ENCODE measurements at regions not wholly inside any gene's neighbourhood (a gene's known extent, or its start where the extent isn't known, plus 50 kb on each side); places are given as distances from the start of the nearest gene placed in this dataset.

DNA sequence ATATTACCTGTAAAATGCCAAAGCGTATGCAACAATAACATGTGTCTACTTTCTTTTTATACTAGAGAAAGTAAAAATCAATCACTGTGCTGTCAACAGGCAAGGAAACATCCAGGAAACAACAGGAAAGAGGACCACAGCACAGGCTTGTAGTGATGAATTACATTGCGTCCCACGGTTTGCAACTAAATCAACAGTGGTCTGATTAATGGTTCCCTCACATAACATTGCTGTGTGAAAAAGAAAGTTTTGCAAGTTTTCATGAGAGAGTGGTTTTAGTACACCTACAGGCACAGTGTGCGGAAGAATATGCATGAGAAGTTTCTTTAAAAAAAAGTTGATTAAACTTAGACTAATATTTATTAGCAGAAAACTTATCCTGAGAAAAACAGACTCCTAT lies 329.5 kb upstream of the HSF2 start:
- DNase-seq (ENCODE audit: low spot score) = no peak
- no peaks in the 10 kb centered on the region for H3K27me3 Mint-ChIP-seq (ENCODE audit: unreplicated experiment)

DNA sequence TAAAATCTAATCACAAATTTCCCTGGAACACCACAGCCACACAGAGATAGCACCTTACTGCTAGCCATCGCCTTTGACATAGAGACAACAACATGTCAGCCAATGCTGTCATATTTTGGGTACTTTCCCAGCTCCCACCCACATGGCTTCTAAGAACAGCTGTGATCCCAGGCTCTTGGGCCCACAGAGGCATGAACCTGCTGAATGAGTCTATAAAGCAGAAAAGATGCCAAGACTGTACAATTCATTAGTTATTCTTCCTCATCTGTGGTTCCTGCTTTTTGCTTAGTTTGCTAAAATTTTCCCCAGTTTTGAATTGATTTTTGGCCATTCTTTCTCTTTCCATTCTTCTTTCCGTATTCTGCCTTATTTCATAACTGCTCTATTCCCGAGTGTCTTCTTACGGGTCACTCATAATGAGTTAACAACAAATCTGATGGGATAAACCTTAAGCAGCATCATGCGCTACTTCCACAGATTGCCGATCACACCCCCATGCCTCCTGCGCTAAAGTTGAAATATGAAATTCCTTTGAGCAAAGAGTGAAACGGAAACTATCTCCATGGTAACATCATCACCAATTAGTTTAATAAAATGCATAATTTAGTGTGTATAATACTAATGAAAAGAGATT lies 327.3 kb upstream of the HSF2 start:
- TF ChIP-seq, protein P1, sequence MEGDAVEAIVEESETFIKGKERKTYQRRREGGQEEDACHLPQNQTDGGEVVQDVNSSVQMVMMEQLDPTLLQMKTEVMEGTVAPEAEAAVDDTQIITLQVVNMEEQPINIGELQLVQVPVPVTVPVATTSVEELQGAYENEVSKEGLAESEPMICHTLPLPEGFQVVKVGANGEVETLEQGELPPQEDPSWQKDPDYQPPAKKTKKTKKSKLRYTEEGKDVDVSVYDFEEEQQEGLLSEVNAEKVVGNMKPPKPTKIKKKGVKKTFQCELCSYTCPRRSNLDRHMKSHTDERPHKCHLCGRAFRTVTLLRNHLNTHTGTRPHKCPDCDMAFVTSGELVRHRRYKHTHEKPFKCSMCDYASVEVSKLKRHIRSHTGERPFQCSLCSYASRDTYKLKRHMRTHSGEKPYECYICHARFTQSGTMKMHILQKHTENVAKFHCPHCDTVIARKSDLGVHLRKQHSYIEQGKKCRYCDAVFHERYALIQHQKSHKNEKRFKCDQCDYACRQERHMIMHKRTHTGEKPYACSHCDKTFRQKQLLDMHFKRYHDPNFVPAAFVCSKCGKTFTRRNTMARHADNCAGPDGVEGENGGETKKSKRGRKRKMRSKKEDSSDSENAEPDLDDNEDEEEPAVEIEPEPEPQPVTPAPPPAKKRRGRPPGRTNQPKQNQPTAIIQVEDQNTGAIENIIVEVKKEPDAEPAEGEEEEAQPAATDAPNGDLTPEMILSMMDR (IDR thresholded peaks at IDR 0.05; ENCODE audit: unreplicated experiment) = no peak
- Mint-ChIP-seq H3K9me3 (ENCODE audit: unreplicated experiment) (no peaks in the 10 kb centered on the region), H3K27ac (ENCODE audit: unreplicated experiment) (no peak overlapping the region), H3K27me3 (ENCODE audit: unreplicated experiment) (no peaks in the 10 kb centered on the region), H3K4me1 (ENCODE audit: unreplicated experiment) (peaks cover 6% of the 10 kb centered on the region), H3K4me3 (ENCODE audit: unreplicated experiment) (no peak overlapping the region), H3K36me3 (ENCODE audit: low read depth, unreplicated experiment) (no peaks in the 10 kb centered on the region)
- DNase-seq (ENCODE audit: low spot score) = no peak

More for the DNA sequence above, 329.5 kb upstream of the HSF2 start:
- Mint-ChIP-seq H3K36me3 (ENCODE audit: low read depth, unreplicated experiment) (no peaks in the 10 kb centered on the region), H3K4me3 (ENCODE audit: unreplicated experiment) (no peak overlapping the region), H3K27ac (ENCODE audit: unreplicated experiment) (no peak overlapping the region), H3K4me1 (ENCODE audit: unreplicated experiment) (peaks cover 9% of the 10 kb centered on the region), H3K9me3 (ENCODE audit: unreplicated experiment) (no peaks in the 10 kb centered on the region)
- TF ChIP-seq, protein P1 (IDR thresholded peaks at IDR 0.05; ENCODE audit: unreplicated experiment) = no peak

DNA sequence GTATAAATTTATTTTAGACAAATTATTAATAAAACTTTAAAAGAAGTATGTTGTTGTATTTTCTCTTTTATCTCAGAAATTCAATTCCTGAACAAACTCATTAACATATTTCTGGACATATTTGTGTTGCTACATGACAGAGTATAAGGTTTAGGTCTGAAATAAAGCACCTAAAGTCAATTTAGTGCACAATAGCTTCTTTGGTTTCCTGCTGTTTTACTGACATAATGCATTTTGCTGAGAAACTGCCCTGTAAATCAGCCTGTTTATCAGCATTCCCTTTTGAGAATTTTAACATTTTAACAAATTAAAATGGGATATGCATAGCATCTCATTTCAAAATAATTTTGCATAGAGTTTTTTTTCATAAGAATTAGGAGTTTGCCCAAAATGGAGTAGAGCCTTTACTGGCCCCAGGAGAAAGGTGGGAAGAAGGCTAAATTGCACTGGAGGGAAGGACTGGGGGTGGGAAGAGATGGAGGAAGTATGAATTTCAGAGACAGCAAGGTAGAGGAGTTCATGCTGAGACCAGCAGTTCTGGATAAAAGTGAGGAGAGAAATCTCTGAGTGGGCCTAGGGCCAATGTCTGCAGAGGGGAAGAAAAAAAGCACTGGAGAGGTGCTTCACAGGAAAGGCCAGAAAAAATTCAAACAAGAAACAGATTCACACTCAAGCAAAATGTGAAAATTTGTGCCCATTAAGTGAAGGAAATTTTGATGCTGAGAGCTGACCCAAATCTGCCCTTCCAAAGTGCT lies 324.2 kb upstream of the HSF2 start:
- no peaks in the 10 kb centered on the region for H3K36me3 Mint-ChIP-seq (ENCODE audit: low read depth, unreplicated experiment)
- H3K4me1 Mint-ChIP-seq (ENCODE audit: unreplicated experiment) = peaks cover 3% of the 10 kb centered on the region
- H3K4me3 Mint-ChIP-seq (ENCODE audit: unreplicated experiment) = no peak overlapping the region
- no peak for DNase-seq (ENCODE audit: low spot score)
- no peaks in the 10 kb centered on the region for H3K9me3 Mint-ChIP-seq (ENCODE audit: unreplicated experiment)
- H3K27ac Mint-ChIP-seq (ENCODE audit: unreplicated experiment) = no peak overlapping the region
- TF ChIP-seq, protein P1 (IDR thresholded peaks at IDR 0.05; ENCODE audit: unreplicated experiment) = no peak
- no peaks in the 10 kb centered on the region for H3K27me3 Mint-ChIP-seq (ENCODE audit: unreplicated experiment)

DNA sequence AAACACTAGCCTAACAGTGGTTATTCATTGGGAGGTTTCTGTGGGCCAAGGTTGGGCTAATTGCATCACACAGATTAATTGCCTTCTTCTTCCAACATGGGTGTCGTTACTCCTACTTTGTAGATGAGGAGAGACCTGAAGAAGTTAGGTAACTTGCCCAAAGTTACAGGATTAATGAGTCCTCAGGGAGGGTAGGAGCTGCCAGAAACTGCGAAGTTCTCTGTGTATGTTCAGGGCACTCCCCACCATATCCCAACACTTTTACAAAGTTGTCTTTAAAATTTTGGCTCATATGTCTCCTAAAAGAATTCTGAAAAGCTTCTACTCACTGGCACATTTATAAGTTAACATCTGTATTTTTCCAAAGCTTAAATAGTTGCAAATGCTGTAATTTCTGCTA lies 323.5 kb upstream of the HSF2 start:
- Mint-ChIP-seq H3K27ac (ENCODE audit: unreplicated experiment) (no peak overlapping the region), H3K27me3 (ENCODE audit: unreplicated experiment) (no peaks in the 10 kb centered on the region), H3K36me3 (ENCODE audit: low read depth, unreplicated experiment) (no peaks in the 10 kb centered on the region), H3K4me3 (ENCODE audit: unreplicated experiment) (no peak overlapping the region), H3K9me3 (ENCODE audit: unreplicated experiment) (no peaks in the 10 kb centered on the region), H3K4me1 (ENCODE audit: unreplicated experiment) (peaks cover 3% of the 10 kb centered on the region)
- no peak for DNase-seq (ENCODE audit: low spot score)
- TF ChIP-seq, protein P1 (IDR thresholded peaks at IDR 0.05; ENCODE audit: unreplicated experiment) = no peak

DNA sequence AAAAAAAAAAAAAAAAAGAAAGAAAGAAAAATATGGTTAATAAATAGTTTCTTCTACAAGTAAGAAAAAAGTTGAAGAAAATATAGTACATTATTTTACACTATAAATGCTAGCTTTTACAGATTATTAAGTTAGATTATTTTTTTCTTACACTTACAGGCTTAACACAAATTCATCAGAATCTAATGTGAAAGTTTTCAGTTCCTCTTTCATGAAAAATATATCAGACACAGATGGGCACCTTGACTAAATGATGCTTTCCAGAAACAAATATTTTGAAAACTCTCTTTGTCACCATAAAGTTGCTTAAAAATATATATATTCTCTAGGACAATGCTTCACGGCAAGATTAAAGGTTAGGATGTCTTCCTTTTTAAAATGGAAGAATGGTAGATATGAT lies 321.8 kb upstream of the HSF2 start:
- Mint-ChIP-seq H3K9me3 (ENCODE audit: unreplicated experiment) (no peaks in the 10 kb centered on the region), H3K27me3 (ENCODE audit: unreplicated experiment) (no peaks in the 10 kb centered on the region), H3K36me3 (ENCODE audit: low read depth, unreplicated experiment) (no peaks in the 10 kb centered on the region), H3K27ac (ENCODE audit: unreplicated experiment) (no peak overlapping the region), H3K4me3 (ENCODE audit: unreplicated experiment) (no peak overlapping the region), H3K4me1 (ENCODE audit: unreplicated experiment) (peaks cover 3% of the 10 kb centered on the region)
- TF ChIP-seq, protein P1 (IDR thresholded peaks at IDR 0.05; ENCODE audit: unreplicated experiment) = no peak
- no peak for DNase-seq (ENCODE audit: low spot score)
